HG03460 (cell line): ENCODE measurements at regions not wholly inside any gene's neighbourhood (a gene's known extent, or its start where the extent isn't known, plus 50 kb on each side); places are given as distances from the start of the nearest gene placed in this dataset.

Source experiments
- ATAC-seq: cut with Tn5 transposase; IDR thresholded peaks from one replicate; pipeline ENCODE4 v1.9.1; 2021; ENCODE audit not compliant: unreplicated experiment

GRCh38 chr7:12741951-12742575 is 54.6 kb downstream of the ARL4A start:
- no peak for ATAC-seq

GRCh38 chr7:12746211-12746610 is 58.8 kb downstream of the ARL4A start:
- ATAC-seq, result no peak

DNA sequence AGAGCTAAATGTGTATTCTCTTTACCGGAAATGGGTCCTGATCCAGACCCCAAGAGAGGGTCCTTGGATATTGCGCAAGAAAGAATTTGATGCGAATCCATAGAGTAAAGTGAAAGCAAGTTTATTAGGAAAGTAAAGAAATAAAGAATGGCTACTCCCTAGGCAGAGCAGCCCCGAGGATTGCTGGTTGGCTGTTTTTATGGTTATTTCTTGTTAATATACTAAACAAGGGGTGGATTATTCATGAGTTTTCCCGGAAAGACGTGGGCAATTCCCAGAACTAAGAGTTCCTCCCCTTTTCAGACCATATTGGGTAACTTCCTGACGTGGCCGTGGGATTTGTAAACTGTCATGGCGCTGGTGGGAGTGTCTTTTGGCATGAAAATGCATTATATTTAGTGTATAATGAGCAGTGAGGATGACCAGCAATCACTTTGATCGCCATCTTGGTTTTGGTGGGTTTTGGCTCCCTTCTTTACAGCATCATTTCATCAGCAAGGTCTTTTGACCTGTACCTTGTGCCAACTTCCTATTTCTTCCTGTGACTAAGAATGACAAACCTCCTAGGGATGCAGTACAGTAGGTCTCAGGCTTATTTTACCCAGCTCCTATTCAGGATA is 60.4 kb downstream of the ARL4A start:
- ATAC-seq, result no peak

- no peak for ATAC-seq
Measured at GRCh38 chr7:12749069-12749468, 61.6 kb downstream of the ARL4A start.

GRCh38 chr7:12749746-12750145 is 62.3 kb downstream of the ARL4A start:
- no peak for ATAC-seq

GRCh38 chr7:12751764-12752163 is 64.3 kb downstream of the ARL4A start:
- no peak for ATAC-seq

DNA sequence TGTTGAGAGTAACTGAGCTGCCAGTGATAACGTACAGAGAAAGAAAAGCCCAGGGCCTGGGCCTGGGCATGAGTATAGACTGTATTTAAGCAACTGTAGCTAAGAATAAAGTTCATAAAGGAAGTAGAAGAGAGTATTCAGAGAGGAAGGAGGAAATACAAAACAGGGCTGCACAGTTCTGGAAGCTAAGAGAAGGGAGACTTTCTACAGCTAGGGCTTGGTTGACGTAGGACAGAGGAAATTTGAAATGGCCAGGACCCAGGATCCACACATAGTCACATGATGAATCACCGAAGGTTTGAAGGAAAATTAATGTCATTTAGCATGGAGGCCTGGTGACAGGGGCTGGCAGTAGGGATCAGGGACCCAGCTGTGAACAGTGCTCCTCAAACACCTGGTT is 66.7 kb downstream of the ARL4A start:
- no peak for ATAC-seq

GRCh38 chr7:12756821-12757220 is 69.4 kb downstream of the ARL4A start:
- ATAC-seq, result no peak

DNA sequence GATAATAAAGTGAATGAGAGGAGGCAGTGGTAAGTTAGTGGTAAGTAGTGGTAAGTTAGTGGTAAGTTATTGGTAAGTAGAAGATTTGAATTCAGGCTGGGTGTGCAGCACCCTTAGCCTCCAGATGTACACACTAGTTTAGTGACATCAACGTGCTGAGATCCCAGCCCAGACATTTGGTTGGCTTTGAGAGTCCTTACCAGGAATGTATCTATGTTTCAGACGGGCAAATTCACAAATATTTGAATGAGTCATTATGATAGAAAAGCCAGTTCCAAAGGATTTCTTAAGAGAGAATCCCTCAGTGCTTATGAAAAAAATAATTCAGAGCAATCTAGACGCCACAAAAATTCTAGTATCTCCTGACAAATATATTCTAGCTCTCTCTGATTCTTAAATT is 70.0 kb downstream of the ARL4A start:
- no peak for ATAC-seq

GRCh38 chr7:12759151-12759550 is 71.7 kb downstream of the ARL4A start:
- ATAC-seq, result no peak

- no peak for ATAC-seq
Measured at GRCh38 chr7:12761111-12761510, 73.7 kb downstream of the ARL4A start.

GRCh38 chr7:12761691-12762090 is 74.3 kb downstream of the ARL4A start:
- no peak for ATAC-seq

- ATAC-seq, result no peak
Measured at GRCh38 chr7:12764458-12764891, 77.0 kb downstream of the ARL4A start.

DNA sequence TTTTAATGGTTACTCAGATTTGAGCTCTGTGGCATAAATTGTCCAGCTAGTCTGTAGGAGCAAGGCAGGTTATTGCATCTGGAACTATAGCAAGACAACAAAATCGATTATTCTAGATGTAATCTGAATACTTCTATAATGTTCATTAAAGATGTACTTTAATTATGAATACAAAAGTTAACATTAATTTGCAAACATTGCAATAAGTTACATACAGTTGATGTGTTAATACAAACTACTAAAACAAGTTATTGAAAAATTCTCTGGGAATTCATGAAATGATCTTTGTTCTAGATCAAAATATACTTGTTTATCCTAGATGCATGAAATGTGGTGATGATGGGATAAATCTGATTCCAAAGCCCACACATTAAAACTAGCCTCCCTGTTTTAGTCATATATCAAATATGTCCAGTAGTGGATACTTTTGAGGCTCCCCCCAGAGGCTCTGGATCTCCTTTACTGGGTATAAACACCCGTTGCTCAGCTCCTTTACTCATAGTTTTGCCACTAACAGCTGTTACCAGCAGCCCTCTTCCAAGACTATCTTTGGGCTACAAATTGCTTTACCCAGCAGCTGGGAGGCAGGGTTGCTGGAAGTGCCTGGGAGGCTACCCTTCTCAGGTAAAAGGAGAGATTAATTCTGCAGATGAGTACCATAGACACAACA is 78.1 kb downstream of the ARL4A start:
- no peak for ATAC-seq

DNA sequence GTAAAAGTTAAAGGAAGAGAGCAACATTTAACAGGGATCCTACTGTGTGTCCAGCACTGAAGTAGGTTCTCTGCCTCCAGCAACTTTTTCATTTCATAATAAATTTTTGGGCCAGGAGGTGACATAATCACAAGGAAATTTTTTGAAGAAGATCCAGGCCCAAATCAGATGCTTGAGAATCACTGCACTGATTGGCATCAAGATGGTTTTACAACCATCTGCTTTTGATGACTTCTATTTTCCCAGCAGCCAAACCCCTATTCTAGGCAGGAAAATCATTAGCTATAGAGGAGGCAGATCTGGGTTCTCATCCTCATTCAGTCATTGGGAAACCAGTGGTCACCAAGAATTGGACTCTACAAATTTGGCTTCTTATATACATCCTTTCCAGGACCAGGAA is 79.0 kb downstream of the ARL4A start:
- ATAC-seq, result no peak

- no peak for ATAC-seq
Measured at GRCh38 chr7:12768948-12769347, 81.5 kb downstream of the ARL4A start.

DNA sequence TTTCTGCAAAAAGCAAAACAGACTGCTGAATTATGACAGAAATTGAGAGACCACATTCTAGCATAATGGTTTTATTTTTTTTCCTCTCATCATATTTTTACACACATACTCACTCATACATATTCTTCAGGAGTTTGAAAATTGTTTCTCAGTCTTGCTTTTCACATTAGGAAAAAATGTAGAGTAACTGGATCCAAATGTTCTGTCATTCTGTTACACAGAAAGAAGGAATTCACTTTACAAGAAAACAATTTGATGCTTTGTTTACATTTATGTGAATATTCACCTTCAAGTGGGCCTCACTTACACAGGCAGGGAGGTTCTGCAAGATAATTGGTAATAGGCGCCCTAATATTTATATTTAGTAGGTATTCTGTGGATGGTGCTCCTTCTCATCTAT is 82.0 kb downstream of the ARL4A start:
- no peak for ATAC-seq

- no peak for ATAC-seq
Measured at GRCh38 chr7:12770227-12770975, 83.0 kb downstream of the ARL4A start.

DNA sequence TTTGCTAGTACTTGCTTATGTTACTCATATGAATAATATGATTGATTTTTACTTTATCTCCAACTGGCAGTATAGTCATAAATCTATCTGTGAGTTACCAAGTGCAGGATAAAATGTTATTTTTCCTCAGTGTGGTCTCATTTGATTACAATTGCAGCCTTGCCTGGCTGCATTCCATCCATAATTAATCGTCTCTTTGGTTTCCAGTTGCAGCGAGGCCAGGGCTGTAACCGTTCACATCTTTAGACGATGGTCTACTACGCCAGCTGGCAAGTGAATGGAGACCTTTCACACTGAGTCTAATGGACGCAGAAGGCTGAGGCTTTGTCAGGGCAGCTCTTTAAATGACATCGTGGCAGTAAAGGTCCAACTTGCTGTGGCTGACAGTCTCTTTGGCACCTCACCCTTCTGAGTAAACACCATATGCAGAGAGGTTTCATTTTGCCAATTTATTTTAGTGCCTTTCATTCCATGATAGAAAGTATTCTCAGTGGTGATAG is 84.0 kb downstream of the ARL4A start:
- no peak for ATAC-seq

GRCh38 chr7:12772768-12773167 is 85.3 kb downstream of the ARL4A start:
- ATAC-seq, result no peak

- no peak for ATAC-seq
Measured at GRCh38 chr7:12777257-12777656, 89.8 kb downstream of the ARL4A start.

GRCh38 chr7:12779947-12780346 is 92.5 kb downstream of the ARL4A start:
- no peak for ATAC-seq
